ENCODE measurements at regions not wholly inside any gene's neighbourhood (a gene's known extent, or its start where the extent isn't known, plus 50 kb on each side); places are given as distances from the start of the nearest gene placed in this dataset.

GRCh38 chr15:69830876-69831275, 266.8 kb downstream of the TLE3 start:
- no peak overlapping the region for H2AFZ ChIP-seq (ENCODE audit: low read length)
- H3K4me3 ChIP-seq (ENCODE audit: low read length) = no peak overlapping the region
- no peak overlapping the region for H3K4me2 ChIP-seq (ENCODE audit: low read depth, low read length)
- H4K20me1 ChIP-seq (ENCODE audit: insufficient read depth, low read length) = no peaks in the 10 kb centered on the region
- no peaks in the 10 kb centered on the region for H3K9me3 ChIP-seq (replicated peaks; ENCODE audit: insufficient read depth, low read length)
- H3K36me3 ChIP-seq (replicated peaks; ENCODE audit: insufficient read depth, low read length) = no peaks in the 10 kb centered on the region
- no peak for TF ChIP-seq EZH2phosphoT487 (IDR thresholded peaks at IDR 0.05; ENCODE audit: low read length)
- no peak for TF ChIP-seq CTCF (IDR thresholded peaks at IDR 0.05; ENCODE audit: low read length)
- TF ChIP-seq EZH2 (optimal IDR thresholded peaks at IDR 0.05; ENCODE audit: low read depth, low read length) = no peak
- H3F3A ChIP-seq (ENCODE audit: insufficient read depth, low read length) = no peaks in the 10 kb centered on the region
- no peaks in the 10 kb centered on the region for H3K79me2 ChIP-seq (ENCODE audit: low read length)
- DNase-seq = no peak
- H3K9me2 ChIP-seq (replicated peaks; ENCODE audit: insufficient read depth, low read length) = no peaks in the 10 kb centered on the region
- no peak overlapping the region for H3K9ac ChIP-seq (ENCODE audit: low read length)
- no peak overlapping the region for H3K27ac ChIP-seq (ENCODE audit: low read length)
- no peaks in the 10 kb centered on the region for H3K4me1 ChIP-seq (ENCODE audit: low read length)
- no peaks in the 10 kb centered on the region for H3K27me3 ChIP-seq (replicated peaks; ENCODE audit: insufficient read depth, low read length)

GRCh38 chr15:69834267-69834666, 263.4 kb downstream of the TLE3 start:
- no peaks in the 10 kb centered on the region for H3K9me2 ChIP-seq (replicated peaks; ENCODE audit: insufficient read depth, low read length)
- H3K4me3 ChIP-seq (ENCODE audit: low read length) = no peak overlapping the region
- H3K36me3 ChIP-seq (replicated peaks; ENCODE audit: insufficient read depth, low read length) = no peaks in the 10 kb centered on the region
- no peak for DNase-seq
- no peak overlapping the region for H3K27ac ChIP-seq (ENCODE audit: low read length)
- H4K20me1 ChIP-seq (ENCODE audit: insufficient read depth, low read length) = no peaks in the 10 kb centered on the region
- TF ChIP-seq EZH2 (optimal IDR thresholded peaks at IDR 0.05; ENCODE audit: low read depth, low read length) (no peak), EZH2phosphoT487 (IDR thresholded peaks at IDR 0.05; ENCODE audit: low read length) (no peak), CTCF (IDR thresholded peaks at IDR 0.05; ENCODE audit: low read length) (no peak)
- H3K79me2 ChIP-seq (ENCODE audit: low read length) = no peaks in the 10 kb centered on the region
- H3K4me1 ChIP-seq (ENCODE audit: low read length) = no peaks in the 10 kb centered on the region
- H3K4me2 ChIP-seq (ENCODE audit: low read depth, low read length) = no peak overlapping the region
- no peak overlapping the region for H2AFZ ChIP-seq (ENCODE audit: low read length)
- H3K9me3 ChIP-seq (replicated peaks; ENCODE audit: insufficient read depth, low read length) = no peaks in the 10 kb centered on the region
- H3K27me3 ChIP-seq (replicated peaks; ENCODE audit: insufficient read depth, low read length) = no peaks in the 10 kb centered on the region
- H3K9ac ChIP-seq (ENCODE audit: low read length) = no peak overlapping the region
- H3F3A ChIP-seq (ENCODE audit: insufficient read depth, low read length) = no peaks in the 10 kb centered on the region

- no peaks in the 10 kb centered on the region for H3F3A ChIP-seq (ENCODE audit: insufficient read depth, low read length)
- DNase-seq = no peak
- no peak overlapping the region for H3K4me2 ChIP-seq (ENCODE audit: low read depth, low read length)
- no peaks in the 10 kb centered on the region for H3K9me2 ChIP-seq (replicated peaks; ENCODE audit: insufficient read depth, low read length)
- H3K4me3 ChIP-seq (ENCODE audit: low read length) = no peak overlapping the region
- no peaks in the 10 kb centered on the region for H3K4me1 ChIP-seq (ENCODE audit: low read length)
- H2AFZ ChIP-seq (ENCODE audit: low read length) = no peak overlapping the region
- no peaks in the 10 kb centered on the region for H4K20me1 ChIP-seq (ENCODE audit: insufficient read depth, low read length)
- no peak for TF ChIP-seq EZH2 (optimal IDR thresholded peaks at IDR 0.05; ENCODE audit: low read depth, low read length)
- no peak for TF ChIP-seq CTCF (IDR thresholded peaks at IDR 0.05; ENCODE audit: low read length)
- no peak for TF ChIP-seq EZH2phosphoT487 (IDR thresholded peaks at IDR 0.05; ENCODE audit: low read length)
- no peaks in the 10 kb centered on the region for H3K79me2 ChIP-seq (ENCODE audit: low read length)
- H3K36me3 ChIP-seq (replicated peaks; ENCODE audit: insufficient read depth, low read length) = no peaks in the 10 kb centered on the region
- H3K9me3 ChIP-seq (replicated peaks; ENCODE audit: insufficient read depth, low read length) = no peaks in the 10 kb centered on the region
- no peak overlapping the region for H3K27ac ChIP-seq (ENCODE audit: low read length)
- H3K27me3 ChIP-seq (replicated peaks; ENCODE audit: insufficient read depth, low read length) = no peaks in the 10 kb centered on the region
- no peak overlapping the region for H3K9ac ChIP-seq (ENCODE audit: low read length)
Measured at GRCh38 chr15:69834761-69835160, 263.0 kb downstream of the TLE3 start.

All from MM.1S (cell line).